Islet of Langerhans (tissue), 1 donor: ENCODE measurements at regions not wholly inside any gene's neighbourhood (a gene's known extent, or its start where the extent isn't known, plus 50 kb on each side); places are given as distances from the start of the nearest gene placed in this dataset.

ENCODE experiments used
- FAIRE-seq: peaks from one replicate; lab custom pipeline; 2011; peaks lifted over from hg19 to GRCh38; lab: Jason Lieb, UNC

GRCh38 chr5:24703934-24704333 lies 59.2 kb upstream of the CDH10 start:
- no peak for FAIRE-seq
